ENCODE measurements at regions not wholly inside any gene's neighbourhood (a gene's known extent, or its start where the extent isn't known, plus 50 kb on each side); places are given as distances from the start of the nearest gene placed in this dataset.

DNA sequence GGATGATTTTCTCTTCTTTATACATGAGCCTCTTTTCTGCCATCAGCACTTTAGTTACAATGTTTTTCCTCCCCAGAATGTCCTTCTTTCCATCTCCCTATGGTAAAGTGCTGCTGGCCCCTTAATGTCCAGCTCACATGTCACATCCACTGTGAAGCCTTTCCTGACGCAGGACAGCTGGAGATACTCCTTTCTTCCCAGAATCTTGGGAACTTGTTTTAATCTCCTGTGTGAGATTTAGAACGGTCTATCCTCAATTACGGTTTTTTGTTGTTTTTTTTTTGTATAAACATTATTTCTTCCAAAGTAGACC, 147.7 kb upstream of the TSC22D2 start:
- TF ChIP-seq, protein P1, sequence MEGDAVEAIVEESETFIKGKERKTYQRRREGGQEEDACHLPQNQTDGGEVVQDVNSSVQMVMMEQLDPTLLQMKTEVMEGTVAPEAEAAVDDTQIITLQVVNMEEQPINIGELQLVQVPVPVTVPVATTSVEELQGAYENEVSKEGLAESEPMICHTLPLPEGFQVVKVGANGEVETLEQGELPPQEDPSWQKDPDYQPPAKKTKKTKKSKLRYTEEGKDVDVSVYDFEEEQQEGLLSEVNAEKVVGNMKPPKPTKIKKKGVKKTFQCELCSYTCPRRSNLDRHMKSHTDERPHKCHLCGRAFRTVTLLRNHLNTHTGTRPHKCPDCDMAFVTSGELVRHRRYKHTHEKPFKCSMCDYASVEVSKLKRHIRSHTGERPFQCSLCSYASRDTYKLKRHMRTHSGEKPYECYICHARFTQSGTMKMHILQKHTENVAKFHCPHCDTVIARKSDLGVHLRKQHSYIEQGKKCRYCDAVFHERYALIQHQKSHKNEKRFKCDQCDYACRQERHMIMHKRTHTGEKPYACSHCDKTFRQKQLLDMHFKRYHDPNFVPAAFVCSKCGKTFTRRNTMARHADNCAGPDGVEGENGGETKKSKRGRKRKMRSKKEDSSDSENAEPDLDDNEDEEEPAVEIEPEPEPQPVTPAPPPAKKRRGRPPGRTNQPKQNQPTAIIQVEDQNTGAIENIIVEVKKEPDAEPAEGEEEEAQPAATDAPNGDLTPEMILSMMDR (IDR thresholded peaks at IDR 0.05): no peak
- no peak for TF ChIP-seq TCF7 (CRISPR knock-in tag; IDR thresholded peaks at IDR 0.05; ENCODE audit: low read depth)
- TF ChIP-seq TP53 (CRISPR knock-in tag; IDR thresholded peaks at IDR 0.05): no peak
- no peak for TF ChIP-seq TEAD4 (CRISPR knock-in tag; IDR thresholded peaks at IDR 0.05)
